ENCODE measurements at regions not wholly inside any gene's neighbourhood (a gene's known extent, or its start where the extent isn't known, plus 50 kb on each side); places are given as distances from the start of the nearest gene placed in this dataset.

GRCh38 chr20:11814267-11814666, 103.4 kb upstream of the BTBD3 start:
- no peak for TF ChIP-seq CTCF (IDR thresholded peaks at IDR 0.05)
- TF ChIP-seq POLR2AphosphoS5 (IDR thresholded peaks at IDR 0.05) = no peak
